ENCODE measurements at regions not wholly inside any gene's neighbourhood (a gene's known extent, or its start where the extent isn't known, plus 50 kb on each side); places are given as distances from the start of the nearest gene placed in this dataset.
"Not testable (repeated sequence)": the region's sequence is repeated elsewhere in the genome, so short reads cannot be mapped to it uniquely, and the experiment has no call there.

DNA sequence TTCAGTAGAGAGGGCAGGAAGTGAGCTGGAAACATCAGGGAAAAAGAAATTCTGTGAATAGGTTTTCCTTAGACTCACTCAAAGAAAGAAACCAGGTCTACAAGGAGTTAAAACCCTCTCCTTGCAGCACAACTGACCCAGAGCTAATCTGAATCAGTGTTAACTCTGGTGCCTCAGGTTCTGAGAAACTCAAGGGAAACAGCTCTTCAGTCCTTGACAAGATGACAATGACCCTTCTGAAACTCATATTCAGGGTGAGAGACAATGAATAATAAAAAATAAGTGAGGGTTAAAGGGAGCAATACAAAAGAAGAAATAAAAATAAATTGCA lies 903.6 kb downstream of the STPG2 start:
- ChIA-PET CTCF (no interaction called here), POLR2A (no interaction called here)
- DNase-seq, result no peak
- no peak for ATAC-seq
- H3K27me3 Mint-ChIP-seq, result no peaks in the 10 kb centered on the region
- no peak overlapping the region for H3K4me3 Mint-ChIP-seq
- H3K4me1 Mint-ChIP-seq, result no peaks in the 10 kb centered on the region
- peaks cover 5% of the 10 kb centered on the region for H3K9me3 Mint-ChIP-seq (ENCODE audit: low read depth)
- no peak overlapping the region for H3K27ac Mint-ChIP-seq
- H3K36me3 Mint-ChIP-seq (ENCODE audit: low read depth), result no peaks in the 10 kb centered on the region
- intact Hi-C loops (cut with DNase I, micrococcal nuclease), result no loop called here

- CTCF ChIA-PET, result no interaction called here
- Mint-ChIP-seq H3K9me3 (ENCODE audit: low read depth) (peaks cover 10% of the 10 kb centered on the region), H3K36me3 (ENCODE audit: low read depth) (no peaks in the 10 kb centered on the region), H3K27ac (no peak overlapping the region), H3K4me1 (no peaks in the 10 kb centered on the region), H3K4me3 (no peak overlapping the region), H3K27me3 (no peaks in the 10 kb centered on the region)
- DNase-seq, result no peak
- intact Hi-C loops (cut with DNase I, micrococcal nuclease), result no loop called here
- no peak for ATAC-seq
- POLR2A ChIA-PET, result no interaction called here
Observed at GRCh38 chr4:97252615-97253154, 890.6 kb downstream of the STPG2 start.

GRCh38 chr4:97262769-97263168 lies 880.5 kb downstream of the STPG2 start:
- Mint-ChIP-seq H3K27ac (no peak overlapping the region), H3K4me3 (no peak overlapping the region), H3K9me3 (ENCODE audit: low read depth) (peaks cover 2% of the 10 kb centered on the region), H3K4me1 (no peaks in the 10 kb centered on the region), H3K27me3 (no peaks in the 10 kb centered on the region), H3K36me3 (ENCODE audit: low read depth) (no peaks in the 10 kb centered on the region)
- no peak for DNase-seq
- POLR2A ChIA-PET, result interaction anchor here (0.7 kb wide), 1 partner anchor 43 kb away, joined by 3 read pairs; no protein-coding TSS in a partner anchor
- no peak for ATAC-seq
- CTCF ChIA-PET, result interaction anchor here (0.5 kb wide), 1 partner anchor 906 kb away, joined by 4 read pairs; no protein-coding TSS in a partner anchor
- intact Hi-C loops (cut with DNase I, micrococcal nuclease), result no loop called here

- ChIA-PET CTCF (no interaction called here), POLR2A (no interaction called here)
- Mint-ChIP-seq H3K4me3 (no peak overlapping the region), H3K27me3 (no peaks in the 10 kb centered on the region), H3K27ac (no peak overlapping the region), H3K9me3 (ENCODE audit: low read depth) (peaks cover 2% of the 10 kb centered on the region), H3K36me3 (ENCODE audit: low read depth) (no peaks in the 10 kb centered on the region), H3K4me1 (no peaks in the 10 kb centered on the region)
- no peak for ATAC-seq
- no peak for DNase-seq
- intact Hi-C loops (cut with DNase I, micrococcal nuclease), result no loop called here
Observed at GRCh38 chr4:97270051-97270450, 873.2 kb downstream of the STPG2 start.

GRCh38 chr4:97279391-97279790 lies 863.9 kb downstream of the STPG2 start:
- H3K4me3 Mint-ChIP-seq, result no peak overlapping the region
- DNase-seq (no peak), ATAC-seq (no peak)
- H3K4me1 Mint-ChIP-seq, result no peaks in the 10 kb centered on the region
- intact Hi-C loops (cut with DNase I, micrococcal nuclease), result no loop called here
- CTCF ChIA-PET, result no interaction called here
- POLR2A ChIA-PET, result no interaction called here
- H3K9me3 Mint-ChIP-seq (ENCODE audit: low read depth), result peaks cover 16% of the 10 kb centered on the region
- H3K27me3 Mint-ChIP-seq, result no peaks in the 10 kb centered on the region
- no peaks in the 10 kb centered on the region for H3K36me3 Mint-ChIP-seq (ENCODE audit: low read depth)
- no peak overlapping the region for H3K27ac Mint-ChIP-seq

- ChIA-PET CTCF (interaction anchor here (0.6 kb wide), 1 partner anchor 463 kb away, joined by 3 read pairs; no protein-coding TSS in a partner anchor), POLR2A (no interaction called here)
- no peak for DNase-seq
- Mint-ChIP-seq H3K27me3 (no peaks in the 10 kb centered on the region), H3K9me3 (ENCODE audit: low read depth) (peaks cover 14% of the 10 kb centered on the region), H3K4me1 (no peaks in the 10 kb centered on the region), H3K4me3 (no peak overlapping the region), H3K36me3 (ENCODE audit: low read depth) (no peaks in the 10 kb centered on the region), H3K27ac (no peak overlapping the region)
- ATAC-seq, result no peak
- intact Hi-C loops (cut with DNase I, micrococcal nuclease), result no loop called here
Observed at GRCh38 chr4:97300561-97300960, 842.7 kb downstream of the STPG2 start.

DNA sequence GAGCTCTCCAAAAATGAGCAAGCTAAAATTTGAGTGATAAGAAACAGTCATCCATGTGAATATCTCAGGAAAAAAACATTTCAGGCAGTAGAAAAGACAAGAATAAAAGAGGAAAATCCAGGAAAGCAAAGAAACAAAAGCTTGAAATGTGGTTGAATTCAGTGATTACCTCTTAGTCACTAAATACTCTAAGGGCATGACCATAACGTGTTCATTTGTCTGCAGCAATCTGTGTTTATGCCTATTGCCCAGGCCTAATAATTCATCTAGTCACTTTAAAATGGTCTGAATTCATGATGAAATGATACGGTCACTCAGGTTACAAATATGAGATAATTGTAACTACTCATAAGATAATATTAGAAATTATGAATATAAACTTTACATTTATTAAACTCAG lies 837.9 kb downstream of the STPG2 start:
- H3K27ac Mint-ChIP-seq, result no peak overlapping the region

GRCh38 chr4:97309121-97309520 lies 834.2 kb downstream of the STPG2 start:
- H3K4me3 Mint-ChIP-seq, result no peak overlapping the region
- no peak for ATAC-seq
- DNase-seq, result no peak
- ChIA-PET POLR2A (no interaction called here), CTCF (no interaction called here)
- H3K4me1 Mint-ChIP-seq, result no peaks in the 10 kb centered on the region
- H3K27me3 Mint-ChIP-seq, result no peaks in the 10 kb centered on the region
- H3K36me3 Mint-ChIP-seq (ENCODE audit: low read depth), result no peaks in the 10 kb centered on the region
- no peak overlapping the region for H3K27ac Mint-ChIP-seq
- intact Hi-C loops (cut with DNase I, micrococcal nuclease), result no loop called here
- H3K9me3 Mint-ChIP-seq (ENCODE audit: low read depth), result peaks cover 3% of the 10 kb centered on the region

More for the DNA sequence above, 837.9 kb downstream of the STPG2 start:
- H3K4me1 Mint-ChIP-seq, result no peaks in the 10 kb centered on the region
- no peak overlapping the region for H3K4me3 Mint-ChIP-seq
- DNase-seq (no peak), ATAC-seq (no peak)
- no peaks in the 10 kb centered on the region for H3K36me3 Mint-ChIP-seq (ENCODE audit: low read depth)
- peaks cover 10% of the 10 kb centered on the region for H3K9me3 Mint-ChIP-seq (ENCODE audit: low read depth)
- POLR2A ChIA-PET, result no interaction called here
- intact Hi-C loops (cut with DNase I, micrococcal nuclease), result no loop called here
- H3K27me3 Mint-ChIP-seq, result no peaks in the 10 kb centered on the region
- CTCF ChIA-PET, result no interaction called here

DNA sequence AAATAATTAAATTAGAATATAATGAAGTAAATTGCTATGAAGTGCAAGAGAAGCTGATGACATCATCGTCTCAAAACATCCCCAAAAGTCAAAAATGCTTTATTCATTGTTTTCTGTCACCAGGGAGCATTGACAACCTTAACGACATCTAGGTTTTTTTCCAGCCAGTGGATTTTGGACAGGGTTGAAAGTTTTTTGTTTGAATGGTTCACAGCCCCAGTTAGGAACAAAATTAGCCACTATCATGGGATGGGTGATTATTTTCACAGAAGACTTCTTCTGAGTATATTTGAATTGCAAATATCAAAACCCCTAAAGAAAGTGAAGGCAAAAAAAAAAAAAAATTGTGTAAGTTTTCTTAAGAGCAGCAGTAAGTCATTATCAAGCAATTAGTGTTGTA lies 826.1 kb downstream of the STPG2 start:
- ATAC-seq (no peak), DNase-seq (no peak)
- intact Hi-C loops (cut with DNase I, micrococcal nuclease), result no loop called here
- H3K4me1 Mint-ChIP-seq, result no peaks in the 10 kb centered on the region
- ChIA-PET CTCF (no interaction called here), POLR2A (no interaction called here)
- no peaks in the 10 kb centered on the region for H3K36me3 Mint-ChIP-seq (ENCODE audit: low read depth)
- H3K27me3 Mint-ChIP-seq, result no peaks in the 10 kb centered on the region
- no peaks in the 10 kb centered on the region for H3K9me3 Mint-ChIP-seq (ENCODE audit: low read depth)
- no peak overlapping the region for H3K27ac Mint-ChIP-seq
- H3K4me3 Mint-ChIP-seq, result no peak overlapping the region

- Mint-ChIP-seq H3K4me1 (no peaks in the 10 kb centered on the region), H3K27me3 (no peaks in the 10 kb centered on the region), H3K4me3 (no peak overlapping the region), H3K27ac (no peak overlapping the region), H3K9me3 (ENCODE audit: low read depth) (no peaks in the 10 kb centered on the region), H3K36me3 (ENCODE audit: low read depth) (no peaks in the 10 kb centered on the region)
- intact Hi-C loops (cut with DNase I, micrococcal nuclease), result no loop called here
- ChIA-PET CTCF (no interaction called here), POLR2A (no interaction called here)
- ATAC-seq (no peak), DNase-seq (no peak)
Observed at GRCh38 chr4:97317671-97318070, 825.6 kb downstream of the STPG2 start.

DNA sequence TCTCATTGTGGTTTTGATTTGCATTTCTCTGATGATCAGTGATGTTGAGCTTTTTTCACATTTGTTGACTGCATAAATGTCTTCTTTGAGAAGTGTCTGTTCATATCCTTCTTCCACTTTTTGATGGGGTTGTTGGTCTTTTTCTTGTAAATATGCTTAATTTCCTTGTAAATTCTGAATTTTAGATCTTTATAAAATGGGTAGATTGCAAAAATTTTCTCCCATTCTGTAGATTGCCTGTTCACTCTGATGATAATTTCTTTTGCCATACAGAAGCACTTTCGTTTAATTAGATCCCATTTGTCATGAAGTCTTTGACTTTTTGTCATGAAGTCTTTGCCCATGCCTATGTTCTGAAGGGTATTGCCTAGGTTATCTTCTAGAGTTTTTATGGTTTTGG lies 817.5 kb downstream of the STPG2 start:
- POLR2A ChIA-PET; H3K4me1 Mint-ChIP-seq; H3K36me3 Mint-ChIP-seq (ENCODE audit: low read depth); H3K9me3 Mint-ChIP-seq (ENCODE audit: low read depth); H3K27me3 Mint-ChIP-seq; H3K4me3 Mint-ChIP-seq; H3K27ac Mint-ChIP-seq; CTCF ChIA-PET; intact Hi-C loops (cut with DNase I, micrococcal nuclease); DNase-seq; ATAC-seq: not testable (repeated sequence)

DNA sequence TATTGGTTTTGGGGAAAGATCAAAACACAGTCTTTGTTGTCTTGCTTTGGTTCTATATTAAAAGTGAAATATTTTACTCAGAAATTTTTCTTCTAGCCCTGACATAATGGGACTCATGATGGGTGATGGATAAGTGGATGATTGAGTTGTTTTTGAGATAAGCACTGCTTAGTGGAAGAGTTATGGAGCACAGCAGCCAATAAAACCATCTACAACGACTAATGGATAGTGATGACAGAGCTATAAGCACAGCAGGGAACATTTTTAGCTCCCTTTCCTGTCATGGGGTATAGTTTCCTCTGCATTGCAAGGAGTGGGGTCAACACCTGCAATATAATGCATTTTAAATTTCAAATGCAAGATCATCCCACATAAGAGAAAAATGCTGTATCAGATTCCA lies 812.4 kb downstream of the STPG2 start:
- no peak overlapping the region for H3K4me3 Mint-ChIP-seq
- DNase-seq (no peak), ATAC-seq (no peak)
- no peaks in the 10 kb centered on the region for H3K4me1 Mint-ChIP-seq
- intact Hi-C loops (cut with DNase I, micrococcal nuclease), result no loop called here
- ChIA-PET CTCF (no interaction called here), POLR2A (no interaction called here)
- no peaks in the 10 kb centered on the region for H3K27me3 Mint-ChIP-seq
- no peak overlapping the region for H3K27ac Mint-ChIP-seq
- H3K36me3 Mint-ChIP-seq (ENCODE audit: low read depth), result no peaks in the 10 kb centered on the region
- peaks cover 7% of the 10 kb centered on the region for H3K9me3 Mint-ChIP-seq (ENCODE audit: low read depth)

GRCh38 chr4:97334348-97334747 lies 808.9 kb downstream of the STPG2 start:
- no peak overlapping the region for H3K27ac Mint-ChIP-seq
- H3K9me3 Mint-ChIP-seq (ENCODE audit: low read depth), result peaks cover 27% of the 10 kb centered on the region
- H3K4me1 Mint-ChIP-seq, result no peaks in the 10 kb centered on the region
- DNase-seq (no peak), ATAC-seq (no peak)
- no peaks in the 10 kb centered on the region for H3K27me3 Mint-ChIP-seq
- H3K4me3 Mint-ChIP-seq, result no peak overlapping the region
- intact Hi-C loops (cut with DNase I, micrococcal nuclease), result no loop called here
- ChIA-PET POLR2A (no interaction called here), CTCF (no interaction called here)
- H3K36me3 Mint-ChIP-seq (ENCODE audit: low read depth), result peaks cover 2% of the 10 kb centered on the region

Measured in activated CD4-positive, alpha-beta T cell treated with anti-CD3 and anti-CD28 coated beads for 36 hours (primary cell).